ENCODE measurements at regions not wholly inside any gene's neighbourhood (a gene's known extent, or its start where the extent isn't known, plus 50 kb on each side); places are given as distances from the start of the nearest gene placed in this dataset.

GRCh38 chr18:41886126-41886807, 68.8 kb upstream of the PIK3C3 start:
- Mint-ChIP-seq H3K27me3 (ENCODE audit: insufficient read depth, low read depth) (peaks cover 4% of the 10 kb centered on the region), H3K27ac (no peak overlapping the region), H3K4me1 (no peaks in the 10 kb centered on the region), H3K36me3 (no peaks in the 10 kb centered on the region), H3K9me3 (no peaks in the 10 kb centered on the region), H3K4me3 (no peak overlapping the region)
- no peaks in the 10 kb centered on the region for H3K79me2 ChIP-seq (ENCODE audit: low read depth)
- no peaks in the 10 kb centered on the region for H3K36me3 ChIP-seq
- DNase-seq (ENCODE audit: low spot score): no peak
- H4K20me1 ChIP-seq (ENCODE audit: low read depth): no peaks in the 10 kb centered on the region
- H3K27me3 ChIP-seq: no peaks in the 10 kb centered on the region
- H3K9me3 ChIP-seq (ENCODE audit: low read depth): no peaks in the 10 kb centered on the region
- no peak overlapping the region for H3K4me2 ChIP-seq
- H3K4me3 ChIP-seq: no peak overlapping the region
- no peak overlapping the region for H3K27ac ChIP-seq
- H3K9ac ChIP-seq: no peak overlapping the region
- no peaks in the 10 kb centered on the region for H3F3A ChIP-seq (ENCODE audit: low read depth)
- peaks cover 5% of the 10 kb centered on the region for H3K4me1 ChIP-seq
- no peak for TF ChIP-seq EZH2 (IDR thresholded peaks at IDR 0.05)
- TF ChIP-seq EZH2phosphoT487 (IDR thresholded peaks at IDR 0.05): no peak
- TF ChIP-seq CTCF (IDR thresholded peaks at IDR 0.05): no peak
- H2AFZ ChIP-seq (replicated peaks): peak overlapping the region; percentile 42

GRCh38 chr18:41881285-41881684, 73.7 kb upstream of the PIK3C3 start:
- H4K20me1 ChIP-seq (ENCODE audit: low read depth): no peaks in the 10 kb centered on the region
- TF ChIP-seq CTCF (IDR thresholded peaks at IDR 0.05) (no peak), EZH2phosphoT487 (IDR thresholded peaks at IDR 0.05) (no peak), EZH2 (IDR thresholded peaks at IDR 0.05) (no peak)
- H3K36me3 ChIP-seq: no peaks in the 10 kb centered on the region
- no peak overlapping the region for H3K9ac ChIP-seq
- Mint-ChIP-seq H3K27ac (no peak overlapping the region), H3K4me3 (no peak overlapping the region), H3K4me1 (no peaks in the 10 kb centered on the region), H3K9me3 (no peaks in the 10 kb centered on the region), H3K27me3 (ENCODE audit: insufficient read depth, low read depth) (no peaks in the 10 kb centered on the region), H3K36me3 (no peaks in the 10 kb centered on the region)
- peaks cover 5% of the 10 kb centered on the region for H3K4me1 ChIP-seq
- H3K27ac ChIP-seq: no peak overlapping the region
- H3K79me2 ChIP-seq (ENCODE audit: low read depth): no peaks in the 10 kb centered on the region
- no peak overlapping the region for H2AFZ ChIP-seq (replicated peaks)
- H3K27me3 ChIP-seq: no peaks in the 10 kb centered on the region
- no peak overlapping the region for H3K4me3 ChIP-seq
- no peaks in the 10 kb centered on the region for H3F3A ChIP-seq (ENCODE audit: low read depth)
- DNase-seq (ENCODE audit: low spot score): no peak
- no peak overlapping the region for H3K4me2 ChIP-seq
- H3K9me3 ChIP-seq (ENCODE audit: low read depth): no peaks in the 10 kb centered on the region

- no peaks in the 10 kb centered on the region for H3K27me3 ChIP-seq
Observed at GRCh38 chr18:41879256-41879655, 75.8 kb upstream of the PIK3C3 start.

More at GRCh38 chr18:41879256-41879655, 75.8 kb upstream of the PIK3C3 start:
- TF ChIP-seq EZH2phosphoT487 (IDR thresholded peaks at IDR 0.05) (no peak), EZH2 (IDR thresholded peaks at IDR 0.05) (no peak), CTCF (IDR thresholded peaks at IDR 0.05) (no peak)
- H3K27me3 Mint-ChIP-seq (ENCODE audit: insufficient read depth, low read depth): no peaks in the 10 kb centered on the region
- no peak overlapping the region for H2AFZ ChIP-seq (replicated peaks)
- no peaks in the 10 kb centered on the region for H3F3A ChIP-seq (ENCODE audit: low read depth)
- no peak for DNase-seq (ENCODE audit: low spot score)
- no peak overlapping the region for H3K4me3 ChIP-seq
- H4K20me1 ChIP-seq (ENCODE audit: low read depth): no peaks in the 10 kb centered on the region
- H3K27ac ChIP-seq: no peak overlapping the region
- H3K36me3 ChIP-seq: no peaks in the 10 kb centered on the region
- H3K27ac Mint-ChIP-seq: no peak overlapping the region
- H3K36me3 Mint-ChIP-seq: no peaks in the 10 kb centered on the region
- no peaks in the 10 kb centered on the region for H3K4me1 ChIP-seq
- H3K4me3 Mint-ChIP-seq: no peak overlapping the region
- H3K9me3 Mint-ChIP-seq: no peaks in the 10 kb centered on the region
- H3K9me3 ChIP-seq (ENCODE audit: low read depth): no peaks in the 10 kb centered on the region
- no peaks in the 10 kb centered on the region for H3K79me2 ChIP-seq (ENCODE audit: low read depth)
- no peaks in the 10 kb centered on the region for H3K4me1 Mint-ChIP-seq
- H3K9ac ChIP-seq: no peak overlapping the region
- no peak overlapping the region for H3K4me2 ChIP-seq
